Glomerular endothelial cell (primary cell): ENCODE measurements at regions not wholly inside any gene's neighbourhood (a gene's known extent, or its start where the extent isn't known, plus 50 kb on each side); places are given as distances from the start of the nearest gene placed in this dataset.
"Not testable (repeated sequence)": the region's sequence is repeated elsewhere in the genome, so short reads cannot be mapped to it uniquely, and the experiment has no call there.

Experiments used
- DNase-seq: peaks from one replicate; pipeline ENCODE4 v3.0.0-alpha.2; 2011; ENCODE audit warnings: low read depth, low spot score; ENCODE audit errors: extremely low read depth

DNA sequence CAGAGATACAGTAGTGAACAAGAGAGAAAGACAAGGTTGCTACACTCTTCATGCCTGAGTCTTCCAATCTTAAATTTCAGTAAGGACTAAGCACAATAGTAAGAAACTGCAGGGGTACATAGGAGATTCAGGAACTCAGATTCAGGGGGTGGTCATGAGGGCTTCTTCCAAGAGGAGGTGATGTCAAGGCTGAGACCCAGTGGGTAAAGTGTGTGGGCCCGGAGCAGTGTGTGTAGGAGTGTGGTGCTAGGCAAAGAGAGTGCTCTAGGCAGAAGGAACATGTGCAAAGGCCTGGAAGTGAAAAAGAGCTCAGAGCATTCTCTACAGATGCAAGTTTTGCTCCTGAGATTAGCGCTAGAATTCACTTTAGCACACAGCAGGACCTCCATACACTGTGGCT, 102.9 kb upstream of the SPATA12 start:
- DNase-seq, result no peak

DNA sequence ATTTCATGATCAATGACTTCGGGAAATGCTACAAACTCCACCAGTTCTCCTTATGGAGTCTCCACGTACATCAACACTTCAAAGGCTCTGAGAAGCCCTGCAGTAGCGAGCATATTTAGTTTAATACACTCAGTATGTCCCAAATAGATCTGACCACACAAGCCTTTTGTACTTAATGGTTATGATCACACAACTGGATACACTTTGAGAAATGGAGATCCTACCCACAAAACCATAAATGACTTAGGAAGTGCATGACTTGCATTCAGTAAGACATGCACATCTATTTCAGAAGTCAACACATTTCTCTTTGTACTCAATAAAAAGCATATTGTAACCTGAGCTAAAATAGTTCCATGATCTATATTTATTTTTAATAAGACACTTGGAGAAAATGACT, 103.6 kb upstream of the SPATA12 start:
- DNase-seq, result no peak

DNA sequence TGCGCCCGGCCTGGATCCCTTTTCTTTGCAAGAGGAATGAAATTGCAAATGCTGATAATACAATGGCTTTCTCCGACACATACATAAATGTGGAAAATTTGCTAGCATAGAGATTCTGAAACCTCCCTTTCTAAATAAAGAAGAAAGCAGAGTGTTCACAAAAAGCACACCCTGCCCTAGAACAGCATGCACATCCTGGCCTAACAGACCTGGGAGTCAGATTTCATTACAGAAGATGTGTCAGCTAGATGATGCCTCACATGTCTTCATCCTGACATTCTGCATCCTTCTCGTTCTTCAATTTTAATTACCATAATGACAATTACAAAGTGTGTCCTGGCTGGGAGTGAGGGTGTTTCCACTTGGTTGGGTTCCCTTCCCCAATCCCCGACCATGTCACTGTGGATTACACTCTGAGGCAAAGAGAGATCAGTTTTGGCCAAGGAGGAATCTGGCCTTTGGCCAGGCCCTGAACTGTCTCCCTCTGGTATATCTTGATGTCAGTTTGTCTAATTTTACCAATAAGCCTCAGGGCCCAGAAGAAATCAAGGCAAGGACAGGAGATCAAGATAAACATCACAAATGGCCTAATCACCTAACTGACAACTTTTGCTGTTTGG, 104.9 kb upstream of the SPATA12 start:
- DNase-seq, result no peak

DNA sequence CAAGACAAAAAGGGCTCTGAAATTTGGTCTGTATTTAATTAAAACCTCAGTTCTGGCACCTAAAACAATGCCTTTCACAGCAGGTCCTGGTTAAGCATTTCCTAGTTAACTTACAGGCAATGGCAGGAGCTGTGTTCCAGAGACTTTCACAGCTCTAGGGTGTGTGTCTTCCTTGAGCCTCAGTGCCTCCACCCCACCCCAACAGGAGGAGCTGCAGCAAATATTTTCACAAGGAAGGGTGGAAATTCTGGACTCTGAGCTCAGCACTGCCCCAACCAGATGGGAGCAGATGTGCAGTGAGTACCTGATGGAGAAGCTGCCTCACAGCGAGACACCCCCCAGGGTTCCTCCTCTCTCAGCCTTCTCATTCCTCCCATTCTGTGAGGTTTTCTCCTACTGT, 106.3 kb upstream of the SPATA12 start:
- no peak for DNase-seq

- DNase-seq, result no peak
These were observed 107.6 kb upstream of the SPATA12 start for GRCh38 chr3:56952846-56953245.

DNA sequence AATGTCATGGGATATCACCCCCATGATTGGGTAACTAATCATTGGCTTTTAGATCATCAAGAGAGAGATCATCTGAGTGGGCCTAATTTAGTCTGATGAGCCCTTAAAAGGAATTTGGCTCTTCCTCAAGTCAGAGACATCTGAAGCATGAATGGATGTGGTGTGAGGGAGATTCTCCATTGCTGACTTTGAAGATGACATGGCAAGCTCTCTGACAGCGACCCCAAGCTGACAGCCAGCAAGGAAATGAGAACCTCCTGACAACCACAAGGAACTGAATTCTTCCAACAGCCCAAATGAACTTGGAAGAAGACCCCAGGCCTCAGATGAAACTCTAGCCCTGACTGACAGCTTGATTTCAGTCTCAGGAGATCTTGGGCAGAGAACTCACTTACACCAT, 108.4 kb upstream of the SPATA12 start:
- no peak for DNase-seq

- no peak for DNase-seq
These were observed 109.1 kb upstream of the SPATA12 start for GRCh38 chr3:56951366-56951765.

DNA sequence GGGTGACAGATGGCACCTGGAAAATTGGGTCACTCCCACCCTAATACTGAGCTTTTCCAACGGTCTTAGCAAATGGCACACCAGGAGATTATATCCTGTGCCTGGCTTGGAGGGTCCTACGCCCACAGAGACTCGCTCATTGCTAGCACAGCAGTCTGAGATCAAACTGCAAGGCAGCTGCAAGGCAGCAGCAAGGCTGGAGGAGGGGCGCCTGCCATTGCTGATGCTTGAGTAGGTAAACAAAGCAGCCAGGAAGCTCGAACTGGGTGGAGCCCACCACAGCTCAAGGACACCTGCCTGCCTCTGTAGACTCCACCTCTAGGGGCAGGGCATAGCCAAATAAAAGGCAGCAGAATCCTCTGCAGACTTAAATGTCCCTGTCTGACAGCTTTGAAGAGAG, 115.1 kb upstream of the SPATA12 start:
- not testable (repeated sequence) for DNase-seq

DNA sequence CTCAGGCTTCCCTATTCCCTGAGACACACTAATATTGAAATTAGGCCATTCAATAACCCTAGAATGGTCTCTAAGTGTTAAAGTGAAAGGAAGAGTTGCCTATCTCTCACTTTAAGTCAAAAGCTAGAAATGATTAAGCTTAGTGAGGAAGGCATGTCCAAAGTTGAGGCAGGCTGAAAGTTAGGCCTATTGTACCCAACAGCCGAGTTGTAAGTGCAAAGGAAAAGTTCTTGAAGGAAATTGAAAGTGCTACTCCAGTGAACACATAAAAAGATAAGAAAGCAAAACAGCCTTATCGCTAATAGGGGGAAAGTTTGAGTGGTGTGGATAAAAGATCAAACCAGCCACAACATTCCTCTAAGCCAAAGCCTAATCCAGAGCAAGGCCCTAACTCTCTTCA, 117.9 kb upstream of the SPATA12 start:
- no peak for DNase-seq

DNA sequence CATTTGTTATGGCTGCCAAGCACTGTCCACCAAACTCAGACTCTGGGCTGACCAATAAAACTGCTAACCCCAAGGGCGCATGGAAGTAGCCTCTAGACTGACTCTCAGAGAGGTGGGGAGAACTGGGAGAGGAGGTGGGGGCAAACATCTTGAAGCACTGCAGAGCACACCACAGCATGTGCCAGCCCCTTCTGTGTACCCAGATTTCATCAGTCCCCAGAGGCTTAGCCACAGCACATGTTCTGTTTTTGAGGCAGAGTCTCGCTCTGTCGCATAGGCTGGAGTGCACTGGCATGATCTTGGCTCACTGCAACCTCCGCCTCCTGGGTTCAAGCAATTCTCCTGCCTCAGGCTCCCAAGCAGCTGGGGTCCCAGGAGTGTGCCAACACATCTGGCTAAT, 119.5 kb upstream of the SPATA12 start:
- DNase-seq, result no peak

DNA sequence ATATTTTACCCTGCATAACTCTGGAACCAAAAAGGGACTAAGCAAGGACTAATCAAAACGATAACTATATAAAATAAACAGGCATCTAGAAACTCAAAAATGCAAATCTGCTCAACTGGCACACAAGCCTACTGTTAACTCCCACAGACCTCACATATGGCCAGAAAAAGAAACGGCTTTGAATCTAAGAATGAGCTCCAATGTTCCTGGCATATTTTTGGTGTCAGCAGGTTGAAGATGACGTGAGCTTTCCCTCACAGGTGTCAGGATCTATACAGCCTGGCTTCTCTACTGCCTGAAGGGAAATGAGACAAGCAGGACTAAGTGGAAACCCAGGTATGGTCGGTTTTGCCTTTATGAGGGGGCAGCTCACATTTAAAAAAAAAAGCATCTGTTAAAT, 120.1 kb upstream of the SPATA12 start:
- no peak for DNase-seq

- DNase-seq, result no peak
These were observed 120.6 kb upstream of the SPATA12 start for GRCh38 chr3:56939834-56940233.

DNA sequence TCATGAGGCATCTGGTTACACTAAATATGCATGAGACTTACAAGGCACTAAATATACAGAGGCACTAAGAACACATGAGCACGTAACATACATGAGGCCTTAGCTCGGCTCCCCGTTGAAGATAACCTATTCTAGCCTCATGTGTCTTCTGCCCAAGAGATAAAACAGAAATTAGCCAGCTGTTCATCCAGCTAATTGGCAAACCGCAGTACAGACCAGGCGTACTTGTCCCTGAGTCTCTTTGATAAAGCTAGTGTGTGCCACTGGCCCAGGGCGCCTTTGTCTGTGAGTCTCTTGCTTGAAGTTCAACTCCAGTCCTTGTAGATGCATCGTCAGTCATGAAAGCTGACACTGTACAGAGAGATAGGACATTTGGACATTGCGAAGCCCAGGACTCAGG, 121.9 kb upstream of the SPATA12 start:
- DNase-seq, result no peak

DNA sequence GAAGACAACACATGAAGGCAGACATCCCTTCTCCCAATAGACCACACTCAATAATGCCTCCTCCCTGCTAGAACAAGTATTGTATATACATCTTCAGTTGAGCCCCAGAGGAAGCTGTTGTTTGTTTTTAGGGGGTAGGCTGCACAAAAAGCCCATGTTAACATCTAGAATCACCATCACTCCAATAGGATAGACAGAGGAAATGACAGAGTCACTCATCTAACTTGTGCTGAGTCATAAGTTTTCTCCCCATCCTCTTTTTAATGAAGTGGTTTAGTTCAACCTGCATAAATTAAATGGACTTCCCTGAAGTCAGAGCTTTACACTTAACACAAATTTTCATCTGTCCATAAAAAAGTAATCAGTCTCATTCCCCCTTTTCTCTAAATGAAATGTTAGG, 122.9 kb upstream of the SPATA12 start:
- DNase-seq, result no peak

- DNase-seq, result no peak
These were observed 124.7 kb upstream of the SPATA12 start for GRCh38 chr3:56935811-56936210.

GRCh38 chr3:56934481-56934880, 126.0 kb upstream of the SPATA12 start:
- not testable (repeated sequence) for DNase-seq

DNA sequence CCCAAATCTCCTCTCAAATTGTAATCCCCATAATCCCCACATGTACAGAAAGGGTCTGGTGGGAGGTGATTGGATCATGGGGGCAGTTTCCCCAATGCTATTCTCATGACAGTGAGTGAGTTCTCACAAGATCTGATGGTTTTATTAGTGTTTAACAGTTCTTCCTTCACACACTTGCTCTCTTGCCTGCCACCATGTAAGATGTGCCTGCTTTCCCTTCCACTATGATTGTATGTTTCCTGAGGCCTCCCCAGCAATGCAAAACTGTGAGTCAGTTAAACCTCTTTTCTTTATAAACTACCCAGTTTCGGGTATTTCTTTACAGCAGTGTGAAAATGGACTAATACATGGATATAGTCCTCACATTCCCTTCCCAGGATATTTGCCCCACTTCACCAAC, 126.7 kb upstream of the SPATA12 start:
- no peak for DNase-seq

- no peak for DNase-seq
These were observed 127.6 kb upstream of the SPATA12 start for GRCh38 chr3:56932866-56933265.

DNA sequence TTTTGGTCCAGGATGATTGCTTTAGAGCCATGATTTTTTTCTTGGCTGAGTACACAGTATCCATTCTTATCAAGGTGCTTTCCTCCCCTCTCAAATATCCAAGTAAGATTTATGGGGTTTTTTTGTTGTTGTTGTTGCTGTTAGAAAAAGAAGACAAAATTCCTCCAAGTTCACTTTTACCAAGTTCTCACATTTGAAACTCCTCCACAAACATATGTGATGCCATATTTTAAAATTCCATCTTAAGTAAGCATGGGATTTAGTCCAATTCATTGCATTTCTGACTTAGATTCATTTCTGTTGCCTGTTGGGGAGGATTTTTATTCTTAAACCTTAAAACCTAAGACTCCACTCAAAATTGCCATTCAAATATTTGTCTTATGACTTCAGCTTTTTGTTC, 128.6 kb upstream of the SPATA12 start:
- DNase-seq, result no peak

DNA sequence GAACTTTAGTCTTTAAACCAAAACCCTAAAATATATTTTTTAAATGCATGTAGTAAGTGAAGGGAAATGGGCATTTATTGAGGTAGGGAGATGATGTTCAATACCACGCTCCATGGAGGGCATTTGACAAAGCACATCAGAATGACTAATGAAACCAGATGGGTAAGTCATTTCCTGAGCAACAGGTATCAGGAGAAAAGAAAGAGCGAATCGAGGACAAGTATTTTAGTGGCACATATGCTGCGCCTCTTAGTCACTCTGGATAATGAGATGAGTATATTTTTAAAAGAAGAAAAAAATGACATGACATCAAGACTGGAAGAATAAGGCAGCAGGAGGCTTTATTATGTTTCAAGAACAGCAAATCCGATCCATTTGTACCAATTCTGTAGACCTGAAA, 129.0 kb upstream of the ARHGEF3 start:
- no peak for DNase-seq

GRCh38 chr3:56929809-56930615, 128.3 kb upstream of the ARHGEF3 start:
- DNase-seq, result no peak

GRCh38 chr3:56928379-56929068, 126.8 kb upstream of the ARHGEF3 start:
- DNase-seq, result no peak
